ENCODE measurements at regions not wholly inside any gene's neighbourhood (a gene's known extent, or its start where the extent isn't known, plus 50 kb on each side); places are given as distances from the start of the nearest gene placed in this dataset.

DNA sequence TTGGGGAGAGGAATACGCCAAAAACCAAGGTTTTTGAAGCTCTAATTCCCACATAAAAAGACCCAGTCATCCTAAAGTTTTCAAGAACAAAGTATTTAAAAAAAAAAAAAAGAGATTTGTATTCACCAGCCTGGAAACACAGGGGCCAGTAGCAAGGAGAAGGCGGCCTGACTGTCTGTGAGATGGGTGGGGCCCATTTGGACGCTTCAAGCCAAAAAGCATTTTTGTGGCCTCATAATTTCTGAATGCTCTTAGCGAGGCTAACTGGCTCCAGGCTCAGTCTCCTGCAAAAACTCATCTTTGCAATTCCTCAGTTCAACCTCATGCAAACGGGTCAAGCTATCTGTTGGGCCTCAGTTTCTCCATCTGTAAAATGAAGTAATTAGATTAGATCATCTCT, 514.1 kb downstream of the MED13L start:
- H3K4me1 ChIP-seq (ENCODE audit: control insufficient read depth in 5 of 5, insufficient read depth in 5 of 5, low read length in 5 of 5), result peaks cover 0 to 4% (median 1%) of the 10 kb centered on the region in 5 donors
- H3K4me3 ChIP-seq, result no peak overlapping the region
- peaks cover 0 to 9% (median 0%) of the 10 kb centered on the region in 3 donors for H3K27me3 ChIP-seq (ENCODE audit: control insufficient read depth in 3 of 3, insufficient read depth in 3 of 3, low read length in 2 of 3)
- no peak overlapping the region for H3K9ac ChIP-seq (ENCODE audit: insufficient read depth in 1 of 2, low read length in 2 of 2)
- no peak for TF ChIP-seq CTCF (IDR thresholded peaks at IDR 0.05; ENCODE audit: control extremely low read depth, extremely low read depth)
- H3K27ac ChIP-seq (ENCODE audit: low read depth in 1 of 2, low read length in 1 of 2), result no peak overlapping the region
- peak in 2 of 3 donors; percentile 21 to 50 for DNase-seq
- no peaks in the 10 kb centered on the region for H3K9me3 ChIP-seq (ENCODE audit: control insufficient read depth in 4 of 4, insufficient read depth in 3 of 4, low read length in 3 of 4)
- no peaks in the 10 kb centered on the region for H3K36me3 ChIP-seq (ENCODE audit: control insufficient read depth in 4 of 4, insufficient read depth in 4 of 4, low read length in 4 of 4)
- WGBS, 2 donors, result 77 to 78% methylated on average over 5 of the region's 5 CpGs
- no peak for ATAC-seq (ENCODE audit: insufficient read depth, low FRiP score)

DNA sequence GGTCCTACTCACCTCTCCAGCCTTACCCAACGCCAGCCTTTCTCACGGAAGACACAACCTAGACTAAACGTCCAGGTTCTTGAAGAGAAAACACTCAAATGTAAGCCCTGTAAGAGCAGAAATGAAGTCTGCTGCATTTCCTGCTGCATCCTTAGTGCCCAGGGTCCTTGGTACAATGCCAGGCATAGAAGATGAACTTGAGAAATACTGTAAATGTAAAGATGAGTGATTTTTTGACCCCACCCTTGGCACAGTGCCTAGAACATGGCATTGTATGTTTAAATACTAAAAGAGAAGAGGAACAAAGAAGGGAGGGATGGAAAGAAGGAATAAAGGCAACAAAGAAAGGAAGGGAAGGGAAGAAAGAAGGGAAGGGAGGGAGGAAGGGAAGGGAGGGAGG, 514.6 kb downstream of the MED13L start:
- Histone ChIP-seq H3K4me1 (ENCODE audit: control insufficient read depth in 5 of 5, insufficient read depth in 5 of 5, low read length in 5 of 5) (peaks cover 0 to 4% (median 1%) of the 10 kb centered on the region in 5 donors), H3K27ac (ENCODE audit: low read depth in 1 of 2, low read length in 1 of 2) (no peak overlapping the region), H3K9me3 (ENCODE audit: control insufficient read depth in 4 of 4, insufficient read depth in 3 of 4, low read length in 3 of 4) (no peaks in the 10 kb centered on the region), H3K36me3 (ENCODE audit: control insufficient read depth in 4 of 4, insufficient read depth in 4 of 4, low read length in 4 of 4) (no peaks in the 10 kb centered on the region), H3K27me3 (ENCODE audit: control insufficient read depth in 3 of 3, insufficient read depth in 3 of 3, low read length in 2 of 3) (peaks cover 0 to 11% (median 0%) of the 10 kb centered on the region in 3 donors), H3K9ac (ENCODE audit: insufficient read depth in 1 of 2, low read length in 2 of 2) (no peak overlapping the region), H3K4me3 (no peak overlapping the region)
- no peak for ATAC-seq (ENCODE audit: insufficient read depth, low FRiP score)
- peak in 1 of 3 donors; percentile 44 for DNase-seq
- TF ChIP-seq CTCF (IDR thresholded peaks at IDR 0.05; ENCODE audit: control extremely low read depth, extremely low read depth), result no peak
- WGBS, 2 donors, result 69 to 85% methylated on average over 3 of the region's 3 CpGs

GRCh38 chr12:115761784-115762183, 515.7 kb downstream of the MED13L start:
- no peak overlapping the region for H3K4me3 ChIP-seq
- H3K9me3 ChIP-seq (ENCODE audit: control insufficient read depth in 4 of 4, insufficient read depth in 3 of 4, low read length in 3 of 4), result no peaks in the 10 kb centered on the region
- no peak for TF ChIP-seq CTCF (IDR thresholded peaks at IDR 0.05; ENCODE audit: control extremely low read depth, extremely low read depth)
- no peak overlapping the region for H3K27ac ChIP-seq (ENCODE audit: low read depth in 1 of 2, low read length in 1 of 2)
- peaks cover 0 to 4% (median 1%) of the 10 kb centered on the region in 5 donors for H3K4me1 ChIP-seq (ENCODE audit: control insufficient read depth in 5 of 5, insufficient read depth in 5 of 5, low read length in 5 of 5)
- 93 to 94% methylated on average over 2 of the region's 2 CpGs for WGBS, 2 donors
- ATAC-seq (ENCODE audit: insufficient read depth, low FRiP score) (no peak), DNase-seq (no peak)
- no peak overlapping the region for H3K9ac ChIP-seq (ENCODE audit: insufficient read depth in 1 of 2, low read length in 2 of 2)
- peaks cover 0 to 17% (median 2%) of the 10 kb centered on the region in 3 donors for H3K27me3 ChIP-seq (ENCODE audit: control insufficient read depth in 3 of 3, insufficient read depth in 3 of 3, low read length in 2 of 3)
- no peaks in the 10 kb centered on the region for H3K36me3 ChIP-seq (ENCODE audit: control insufficient read depth in 4 of 4, insufficient read depth in 4 of 4, low read length in 4 of 4)

- Histone ChIP-seq H3K4me1 (ENCODE audit: control insufficient read depth in 5 of 5, insufficient read depth in 5 of 5, low read length in 5 of 5) (peaks cover 0 to 12% (median 1%) of the 10 kb centered on the region in 5 donors), H3K27me3 (ENCODE audit: control insufficient read depth in 3 of 3, insufficient read depth in 3 of 3, low read length in 2 of 3) (peaks cover 0 to 24% (median 2%) of the 10 kb centered on the region in 3 donors), H3K36me3 (ENCODE audit: control insufficient read depth in 4 of 4, insufficient read depth in 4 of 4, low read length in 4 of 4) (no peaks in the 10 kb centered on the region), H3K27ac (ENCODE audit: low read depth in 1 of 2, low read length in 1 of 2) (no peak overlapping the region), H3K9me3 (ENCODE audit: control insufficient read depth in 4 of 4, insufficient read depth in 3 of 4, low read length in 3 of 4) (no peaks in the 10 kb centered on the region), H3K4me3 (no peak overlapping the region), H3K9ac (ENCODE audit: insufficient read depth in 1 of 2, low read length in 2 of 2) (no peak overlapping the region)
- ATAC-seq (ENCODE audit: insufficient read depth, low FRiP score) (no peak), DNase-seq (no peak)
- WGBS, 2 donors, result 70 to 86% methylated on average over 5 of the region's 5 CpGs
- no peak for TF ChIP-seq CTCF (IDR thresholded peaks at IDR 0.05; ENCODE audit: control extremely low read depth, extremely low read depth)
Measured at GRCh38 chr12:115760231-115760630, 517.3 kb downstream of the MED13L start.
